ENCODE measurements at regions not wholly inside any gene's neighbourhood (a gene's known extent, or its start where the extent isn't known, plus 50 kb on each side); places are given as distances from the start of the nearest gene placed in this dataset.
A peak's percentile ranks its signal among the peaks of the same experiment; 100 is the strongest.

DNA sequence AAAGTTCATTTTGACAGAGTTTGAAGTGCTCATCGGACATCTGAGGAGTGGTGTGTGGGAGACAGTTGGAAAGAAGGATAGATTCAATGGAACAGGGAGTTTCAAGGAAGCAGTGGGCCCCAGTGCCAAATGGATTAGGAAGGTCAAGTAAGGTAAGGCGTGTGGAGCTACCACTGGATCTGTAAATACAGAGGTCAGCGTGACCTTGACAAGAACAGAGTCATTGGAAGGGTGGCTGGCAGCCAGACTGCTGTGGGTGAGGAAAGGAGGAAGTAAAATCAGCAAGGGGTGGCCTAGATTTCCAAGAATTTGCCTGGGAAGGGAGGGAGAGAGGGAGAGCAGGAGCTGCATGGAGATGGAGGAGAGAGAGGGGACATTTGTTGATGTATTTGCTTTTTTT is 68.2 kb upstream of the IGF1 start:
- Histone ChIP-seq H3K4me3 (no peak overlapping the region), H3K27ac (no peak overlapping the region)

DNA sequence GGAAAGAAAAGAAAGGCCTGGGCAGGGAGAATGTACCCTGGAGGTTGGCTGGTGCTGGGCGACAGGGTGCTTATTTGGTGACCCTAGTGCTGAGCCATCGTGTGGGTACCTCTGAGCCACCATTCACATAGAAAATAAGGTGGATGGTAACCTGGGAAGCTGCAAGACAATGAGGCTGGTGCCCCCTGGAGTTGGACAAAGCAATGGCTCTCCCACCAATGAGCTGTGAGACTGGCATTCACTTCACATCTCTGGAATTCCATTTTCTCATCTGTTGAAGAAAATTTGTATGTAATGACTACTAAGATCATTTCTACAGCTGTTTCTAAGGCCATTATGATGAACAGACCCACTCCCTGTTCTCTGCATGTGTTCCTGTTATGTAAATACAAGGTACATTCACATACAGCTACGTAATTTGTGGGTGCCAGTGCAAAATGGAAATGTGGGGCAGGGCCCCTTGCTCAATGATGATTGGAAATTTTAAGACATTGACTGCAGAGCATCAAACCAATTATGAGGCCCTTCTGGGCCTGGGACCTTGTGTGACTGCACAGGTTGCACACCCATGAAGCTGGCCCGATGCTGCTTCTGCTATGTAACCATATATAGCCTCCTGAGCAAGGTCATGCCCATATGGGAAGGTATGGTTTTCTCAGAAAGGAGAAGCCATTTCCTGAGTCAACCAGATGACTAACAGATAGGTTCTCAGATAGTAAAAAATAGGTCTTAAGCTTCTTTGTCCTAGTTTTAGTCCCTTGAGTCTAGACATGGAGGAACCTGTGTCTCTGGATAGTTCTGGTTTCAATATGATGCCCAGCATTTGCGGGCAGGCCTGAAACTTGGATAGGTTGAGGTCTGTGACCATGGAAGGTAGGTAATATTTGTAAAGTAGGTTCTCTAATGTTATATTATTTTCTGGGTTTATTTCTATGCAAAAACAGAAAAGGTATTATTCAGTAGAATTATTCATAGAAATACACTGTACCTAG is 63.4 kb upstream of the IGF1 start:
- no peak overlapping the region for H3K27ac ChIP-seq

DNA sequence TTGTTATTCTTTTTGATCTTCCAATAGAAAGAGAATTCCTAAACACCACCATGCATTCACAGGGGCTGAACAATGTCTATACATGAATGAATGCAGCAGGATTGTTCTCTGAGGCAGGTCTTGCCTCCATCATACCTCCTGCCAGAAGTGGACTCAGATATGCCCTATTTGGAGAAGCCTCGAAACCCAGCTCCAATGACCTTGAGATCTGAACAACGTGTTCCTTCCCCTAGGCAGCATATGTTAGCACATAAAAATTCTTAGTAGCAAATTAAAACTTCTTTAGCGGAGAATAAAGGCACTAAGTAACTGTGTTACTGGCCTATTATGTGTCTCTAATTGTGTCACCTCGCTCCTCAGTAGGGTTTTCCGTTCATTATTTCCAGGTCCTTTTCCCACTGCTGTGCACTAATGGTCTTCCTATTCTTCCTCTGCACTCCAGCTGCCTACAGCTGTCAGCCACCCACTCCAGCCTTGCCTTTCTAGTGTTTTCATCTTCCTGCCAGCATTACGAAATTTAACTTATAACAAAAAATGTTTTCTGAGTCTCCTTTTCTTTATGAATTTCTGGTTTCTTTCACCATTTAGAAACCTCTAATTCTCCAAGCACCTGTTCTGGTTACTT is 62.6 kb upstream of the IGF1 start:
- Histone ChIP-seq H3K4me3 (no peak overlapping the region), H3K27ac (no peak overlapping the region)

More for the DNA sequence above, 63.4 kb upstream of the IGF1 start:
- H3K4me3 ChIP-seq: no peak overlapping the region

DNA sequence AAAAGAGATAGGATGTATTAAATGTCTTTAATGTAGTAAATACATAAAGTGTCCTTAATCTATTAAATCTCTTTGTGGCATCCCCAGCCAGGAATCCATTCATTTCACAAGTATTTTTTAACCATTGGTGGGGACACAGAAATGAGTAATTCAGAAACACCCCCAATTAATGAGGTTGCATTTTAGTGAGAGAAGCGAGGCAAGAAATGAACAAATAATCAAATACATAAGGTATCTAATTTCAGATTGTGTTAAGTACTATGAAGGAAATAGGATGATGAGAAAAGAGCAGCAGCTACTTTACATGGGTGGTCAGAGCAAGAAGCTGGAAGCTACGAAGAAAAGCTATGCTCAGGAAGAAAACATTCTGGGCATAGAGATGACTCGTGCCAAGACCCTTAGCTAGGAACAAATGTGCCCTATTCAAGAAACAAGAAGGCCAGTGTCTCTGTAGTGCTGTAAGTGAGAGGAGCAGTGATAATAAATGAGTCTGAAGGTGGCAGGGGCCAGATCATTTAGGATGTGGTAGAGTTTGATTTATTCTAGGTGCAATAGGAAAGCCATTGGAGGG is 60.5 kb upstream of the IGF1 start:
- no peak overlapping the region for H3K4me3 ChIP-seq
- H3K27ac ChIP-seq: no peak overlapping the region

DNA sequence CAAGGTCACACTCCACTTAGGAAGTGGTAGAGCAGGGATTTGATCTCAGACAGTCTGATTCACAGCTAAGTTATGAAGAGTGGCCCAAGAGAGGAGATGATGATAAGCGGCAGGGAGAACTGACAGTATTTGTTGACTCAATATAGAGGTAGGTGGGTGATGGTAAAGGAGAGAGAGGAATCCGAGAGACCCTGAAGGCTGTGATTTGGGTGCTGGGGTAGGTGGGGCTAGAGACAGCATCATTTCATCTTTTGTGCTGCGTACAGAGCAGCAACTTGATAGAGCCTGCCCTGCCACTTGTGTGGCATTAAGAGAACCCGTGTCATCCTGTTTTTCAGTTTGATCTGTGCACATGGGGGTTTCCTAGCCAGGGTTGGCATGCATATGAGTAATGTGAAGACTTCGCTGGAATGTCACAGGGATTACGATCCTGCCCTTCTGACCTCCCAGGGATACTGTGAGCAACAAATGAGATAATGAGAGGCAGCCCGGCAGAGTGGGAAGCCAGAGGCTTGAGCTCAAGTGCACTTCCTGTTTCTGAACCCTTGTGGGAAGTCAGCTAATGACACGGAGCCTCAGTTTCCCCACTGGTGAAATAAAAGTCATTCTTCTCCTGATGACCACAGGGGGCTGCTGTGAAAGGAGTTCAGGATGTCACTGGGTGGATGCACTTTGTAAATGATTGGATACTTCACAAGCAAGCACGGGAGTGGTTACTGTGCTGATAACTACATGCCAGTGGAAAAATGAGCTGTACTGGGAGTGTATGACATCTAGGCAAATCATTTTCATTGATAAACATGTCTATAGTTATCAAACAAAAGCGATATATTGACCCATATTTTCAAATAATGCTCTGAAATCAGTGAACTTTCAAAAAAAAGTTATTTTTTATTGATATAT is 59.5 kb upstream of the IGF1 start:
- H3K27ac ChIP-seq: no peak overlapping the region
- no peak overlapping the region for H3K4me3 ChIP-seq

DNA sequence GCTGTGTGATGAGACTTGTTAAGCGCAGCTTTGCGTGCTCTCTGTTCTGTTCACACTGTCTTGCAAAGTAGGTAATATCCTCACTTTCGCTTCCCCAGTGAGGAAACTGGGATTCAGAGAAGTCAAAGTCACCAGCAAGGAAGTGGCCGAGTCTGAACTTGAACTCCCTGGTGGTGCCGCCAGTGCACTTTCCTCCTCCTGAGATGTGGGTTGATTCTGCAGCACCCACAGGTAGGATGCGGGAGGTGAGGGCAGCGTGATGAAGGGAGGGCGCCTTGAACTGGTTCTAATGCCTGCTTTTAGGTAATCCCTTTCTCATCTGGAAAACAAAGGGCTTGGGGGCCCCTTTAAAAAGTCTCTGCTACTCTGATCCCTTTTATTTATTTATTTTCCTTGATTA is 54.9 kb upstream of the IGF1 start:
- peak overlapping the region in 1 of 21 experiments; percentile 8 for H3K27ac ChIP-seq
- H3K4me3 ChIP-seq: no peak overlapping the region

DNA sequence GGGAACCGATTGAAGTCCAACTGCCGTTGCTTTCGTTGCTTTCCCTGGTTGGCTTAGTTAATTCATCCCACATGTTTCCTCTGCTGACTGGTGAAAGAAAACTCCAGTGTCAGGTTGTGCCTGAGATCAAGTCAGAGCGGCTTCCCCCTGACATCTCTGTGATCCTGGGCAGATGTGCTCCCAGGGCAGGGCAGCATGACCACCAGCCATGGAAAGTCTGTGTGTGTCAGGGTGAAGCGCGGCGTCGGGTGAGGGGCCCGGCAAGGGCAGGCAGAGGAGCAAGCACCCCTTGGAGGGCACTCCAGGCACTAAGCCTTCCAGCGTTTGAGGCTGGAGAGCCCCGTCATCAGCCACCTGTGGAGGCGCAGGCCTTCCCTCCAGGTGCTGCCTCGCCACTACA is 54.5 kb upstream of the IGF1 start:
- Histone ChIP-seq H3K27ac (peak overlapping the region in 1 of 21 experiments; percentile 8), H3K4me3 (no peak overlapping the region)

DNA sequence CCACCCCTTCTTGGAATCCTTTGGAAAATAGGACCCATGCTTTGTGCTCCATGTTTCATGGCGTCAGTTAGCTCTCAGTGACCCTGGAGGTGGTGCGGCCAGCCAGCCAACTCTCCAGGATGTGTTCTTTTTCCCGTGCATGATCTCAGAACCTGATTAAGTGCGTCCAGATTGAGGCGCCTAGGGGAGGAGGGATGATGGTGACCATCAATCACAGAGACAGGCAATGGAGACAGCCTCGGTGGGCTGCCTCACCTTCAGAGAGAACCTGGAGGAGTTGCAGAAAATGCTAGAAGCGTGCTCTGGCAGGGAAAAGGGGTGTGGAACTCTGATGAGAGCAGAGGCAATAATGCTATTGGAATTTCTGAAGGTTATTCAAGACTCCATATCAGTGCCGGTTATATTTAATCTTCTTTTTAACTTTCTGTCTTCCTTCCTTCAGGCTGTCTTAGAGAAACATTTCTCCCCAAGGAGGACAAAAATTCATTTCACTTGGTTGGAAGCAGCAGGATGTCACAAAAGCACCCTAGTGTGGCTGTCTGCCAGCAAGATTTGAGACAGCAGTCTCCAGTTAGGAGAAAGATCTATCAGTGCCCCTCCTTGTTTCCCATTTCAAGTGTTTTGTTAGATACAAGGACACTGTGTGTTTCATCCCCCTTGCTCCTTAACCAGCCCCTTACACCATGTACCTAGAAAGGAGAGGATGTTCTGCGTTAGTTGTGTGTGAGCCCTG is 53.3 kb upstream of the IGF1 start:
- no peak overlapping the region for H3K4me3 ChIP-seq
- H3K27ac ChIP-seq: no peak overlapping the region
